Stimulated activated CD4-positive, alpha-beta T cell treated with anti-CD3 and anti-CD28 coated beads, TNF-alpha, amount 100 ng/mL, for 4 hours (primary cell): ENCODE measurements at regions not wholly inside any gene's neighbourhood (a gene's known extent, or its start where the extent isn't known, plus 50 kb on each side); places are given as distances from the start of the nearest gene placed in this dataset.

Source experiments
- DNase-seq, 3 experiments: peaks; one replicate each; pipeline ENCODE4 v3.0.0-alpha.2; 2020; ENCODE audit warnings: low read depth in 3 of 3

DNA sequence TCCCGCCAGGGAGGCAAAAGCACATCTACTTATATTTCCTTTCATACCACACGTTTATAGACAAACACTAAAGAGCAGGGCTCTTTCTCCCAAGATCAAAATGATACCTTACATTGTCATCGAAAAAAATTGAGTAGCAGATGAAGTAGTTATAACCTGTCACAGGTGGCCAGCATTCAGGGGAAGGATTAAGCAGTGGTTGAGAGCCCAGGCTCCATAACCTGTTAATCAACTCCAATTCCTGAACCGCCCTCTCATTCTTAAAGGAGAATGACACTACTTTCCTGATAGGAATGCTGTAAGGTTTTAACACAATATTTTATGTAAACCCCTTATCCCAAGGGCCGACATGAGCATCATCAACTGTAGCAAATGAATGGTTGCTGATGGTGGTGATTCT lies 268.9 kb upstream of the KCNIP4 start:
- DNase-seq: no peak

DNA sequence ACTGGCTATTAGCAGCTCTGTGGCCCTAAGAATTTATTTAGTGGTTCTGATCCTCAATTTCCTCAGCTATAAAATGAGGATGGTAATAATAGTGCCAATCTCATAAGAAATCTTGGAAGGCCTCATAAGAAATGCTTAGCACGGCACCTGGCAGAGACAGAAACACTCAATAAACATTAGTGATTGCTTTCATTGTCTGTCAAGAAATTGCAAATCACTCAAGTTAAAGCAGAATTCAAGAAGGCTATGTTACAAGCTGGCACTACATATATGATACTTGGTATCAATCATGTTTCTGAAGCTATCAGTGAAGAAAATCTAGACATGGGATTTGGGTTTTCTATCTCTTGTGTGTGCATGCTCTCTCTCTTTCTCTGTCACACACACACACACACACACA lies 267.7 kb upstream of the KCNIP4 start:
- no peak for DNase-seq

DNA sequence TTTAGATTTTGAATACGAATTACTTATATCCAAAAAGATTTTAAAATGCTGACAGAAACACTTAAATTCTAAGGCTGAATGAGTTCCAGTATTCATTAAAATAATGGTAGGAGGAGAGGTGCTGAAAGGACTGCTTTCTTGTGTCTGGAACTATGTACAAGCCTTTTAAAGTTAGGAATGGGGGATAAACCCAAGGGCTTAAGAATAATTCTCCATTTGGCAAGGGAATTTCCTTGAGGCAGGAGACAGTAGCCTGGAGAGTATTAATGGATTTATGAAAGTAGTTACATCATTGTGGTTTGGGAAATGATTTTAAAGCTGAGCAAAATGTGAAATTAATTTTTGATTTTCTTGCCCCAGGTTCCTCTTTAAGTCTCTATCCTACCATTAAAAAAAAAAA lies 266.5 kb upstream of the KCNIP4 start:
- no peak for DNase-seq

DNA sequence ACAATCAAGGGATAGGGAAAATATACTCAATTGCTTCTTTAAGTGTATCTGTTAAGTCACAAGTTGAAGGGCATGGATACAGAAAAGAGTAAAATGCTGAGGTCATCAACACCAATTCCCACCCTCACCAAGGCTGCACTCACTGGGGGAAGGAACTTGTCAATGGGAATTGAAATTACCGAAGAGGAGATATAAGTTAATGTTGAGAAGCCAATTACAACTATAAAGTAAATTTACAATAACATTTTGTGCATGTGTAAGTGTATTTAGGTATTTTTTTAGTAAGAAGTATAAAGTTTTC lies 255.1 kb upstream of the KCNIP4 start:
- no peak for DNase-seq

DNA sequence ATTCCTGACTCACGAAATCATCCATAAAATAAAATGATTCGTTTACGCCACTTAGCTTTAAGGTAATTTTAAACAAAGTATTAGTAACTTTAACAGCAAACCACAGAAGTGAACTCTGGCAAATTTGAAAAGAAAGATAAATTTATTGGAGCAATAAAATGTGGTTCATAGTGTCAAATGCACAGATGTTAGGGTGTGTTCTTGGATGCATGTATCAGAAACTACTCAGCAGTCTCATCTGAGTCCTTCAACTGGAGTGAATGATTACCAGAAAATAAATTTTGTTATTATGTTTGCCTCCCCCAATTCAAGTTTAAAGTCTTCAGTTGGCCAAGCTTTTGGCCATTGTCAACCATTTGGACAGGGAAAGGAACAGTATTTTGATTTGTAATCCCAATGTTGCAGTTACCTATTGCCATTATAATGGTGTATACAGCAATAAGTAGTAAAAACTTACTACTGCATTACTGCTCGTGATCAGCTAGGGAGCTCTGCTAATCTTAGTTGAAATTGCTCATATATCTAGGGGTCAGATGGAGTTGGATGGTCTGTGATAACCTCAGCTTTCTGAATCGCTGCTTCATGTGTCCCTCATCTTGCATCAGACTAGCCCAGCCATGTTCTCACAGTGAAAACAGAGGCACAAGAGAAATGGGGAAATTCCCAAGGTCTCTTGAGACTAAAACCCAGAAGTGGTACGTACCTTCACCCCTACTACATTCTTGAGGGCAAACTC lies 254.6 kb upstream of the KCNIP4 start:
- no peak for DNase-seq

DNA sequence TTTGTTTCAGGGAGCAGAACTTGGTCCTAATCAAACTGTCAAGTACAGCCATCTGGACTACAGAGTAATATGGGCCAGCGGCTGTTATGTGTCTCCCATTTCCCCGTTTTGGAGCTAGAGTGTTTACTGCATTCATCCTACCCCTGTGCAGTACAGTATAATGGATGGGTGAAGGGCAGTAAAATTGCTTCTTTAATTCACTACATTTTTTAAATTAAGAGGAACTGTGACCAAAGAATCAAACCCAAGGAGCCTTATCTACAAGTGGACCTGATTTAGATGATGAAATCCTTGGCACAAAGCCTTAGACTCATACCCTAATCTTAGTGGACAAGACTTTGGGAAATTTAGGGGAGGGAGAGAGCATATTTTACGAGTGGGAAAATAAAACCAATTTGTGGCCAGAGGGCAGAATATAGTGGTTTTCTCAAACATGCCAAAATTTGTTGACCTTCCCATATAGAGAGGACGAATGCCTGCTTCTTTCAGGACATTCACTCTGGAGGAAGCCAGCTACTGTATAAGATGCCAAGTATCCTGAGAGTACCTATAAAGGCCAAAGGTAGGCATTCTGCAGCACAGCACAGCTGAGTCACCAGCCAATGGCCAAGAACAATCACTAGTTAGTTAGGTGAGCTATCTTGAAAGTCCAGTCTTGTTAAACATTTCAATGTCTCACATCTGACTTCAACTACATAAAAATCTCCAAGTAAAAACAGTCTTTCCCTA lies 253.8 kb upstream of the KCNIP4 start:
- no peak for DNase-seq

DNA sequence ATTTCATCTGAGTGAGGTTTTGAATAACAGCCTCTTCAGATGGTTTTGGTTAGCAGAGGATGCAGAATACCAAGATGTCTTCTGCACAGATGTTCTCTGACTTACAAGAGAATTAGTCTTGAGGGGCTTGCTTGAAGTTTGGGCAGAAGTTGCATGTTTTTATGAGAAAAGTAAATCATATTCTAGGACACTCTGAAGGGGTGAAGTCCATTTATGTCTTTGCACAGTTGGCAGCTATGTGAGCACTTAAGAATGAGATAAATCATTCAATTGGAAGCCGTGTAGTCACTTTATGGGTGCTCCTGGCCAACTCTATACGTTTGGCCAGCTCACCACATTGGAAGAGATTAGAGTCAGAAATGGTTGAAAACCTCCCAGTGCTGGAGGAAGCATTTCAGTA lies 252.7 kb upstream of the KCNIP4 start:
- DNase-seq: no peak

DNA sequence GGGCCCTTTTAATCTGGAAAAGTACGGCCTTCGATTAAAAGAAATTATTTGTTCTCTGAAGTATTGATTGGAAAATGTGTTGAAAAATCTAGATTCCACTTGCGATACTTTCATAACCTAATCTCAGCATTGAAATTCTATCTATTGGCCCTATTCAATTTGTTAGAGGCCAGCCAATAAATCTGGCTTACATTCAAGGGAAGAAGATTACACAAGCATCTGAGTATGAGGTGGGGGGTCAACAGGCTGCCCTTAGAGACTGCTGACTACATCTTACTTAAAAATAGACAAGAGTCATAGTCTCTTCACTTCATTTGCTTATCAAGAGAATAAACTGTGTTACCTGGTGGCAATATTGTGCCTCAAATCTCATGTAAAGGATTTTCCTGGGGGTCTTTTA lies 248.0 kb upstream of the KCNIP4 start:
- no peak for DNase-seq

DNA sequence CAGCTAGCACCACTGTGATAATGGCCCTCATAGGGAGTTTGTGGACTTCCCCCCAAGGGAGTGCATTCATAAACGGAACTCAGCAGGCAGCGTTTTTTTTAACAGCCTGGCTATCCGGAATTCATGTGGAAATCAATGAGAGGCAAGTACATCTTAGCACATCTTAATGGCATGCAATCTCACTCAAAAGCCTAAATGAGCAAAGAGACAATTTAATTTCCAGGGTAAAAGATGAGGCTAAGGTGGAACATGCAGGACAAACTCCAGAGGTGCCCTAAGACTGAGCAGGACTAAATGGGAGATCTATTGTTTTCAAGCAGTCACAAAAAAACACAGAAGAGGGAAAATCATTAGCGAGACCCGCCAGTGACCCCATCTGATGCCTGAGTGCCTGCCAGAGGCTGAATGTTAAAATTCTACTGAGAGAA lies 243.5 kb upstream of the KCNIP4 start:
- no peak for DNase-seq

DNA sequence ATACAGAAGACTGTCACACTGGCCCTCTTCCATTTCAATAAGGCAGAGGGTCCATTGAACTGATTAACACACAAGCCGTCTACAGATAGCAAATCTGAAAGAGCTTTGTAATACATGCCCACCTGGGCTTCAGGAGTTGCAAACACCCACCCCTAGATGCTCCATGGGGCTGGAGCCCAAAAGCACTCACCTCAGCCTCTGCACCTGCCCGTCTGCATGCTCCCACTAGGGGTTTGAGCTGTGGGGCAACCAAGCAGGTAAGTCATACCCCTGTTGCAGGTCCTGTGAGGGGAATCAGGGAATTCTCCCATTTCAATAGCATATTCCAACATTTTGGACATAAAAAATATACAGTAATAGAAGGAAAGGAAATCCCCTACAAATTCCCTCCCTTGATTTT lies 243.0 kb upstream of the KCNIP4 start:
- no peak for DNase-seq

DNA sequence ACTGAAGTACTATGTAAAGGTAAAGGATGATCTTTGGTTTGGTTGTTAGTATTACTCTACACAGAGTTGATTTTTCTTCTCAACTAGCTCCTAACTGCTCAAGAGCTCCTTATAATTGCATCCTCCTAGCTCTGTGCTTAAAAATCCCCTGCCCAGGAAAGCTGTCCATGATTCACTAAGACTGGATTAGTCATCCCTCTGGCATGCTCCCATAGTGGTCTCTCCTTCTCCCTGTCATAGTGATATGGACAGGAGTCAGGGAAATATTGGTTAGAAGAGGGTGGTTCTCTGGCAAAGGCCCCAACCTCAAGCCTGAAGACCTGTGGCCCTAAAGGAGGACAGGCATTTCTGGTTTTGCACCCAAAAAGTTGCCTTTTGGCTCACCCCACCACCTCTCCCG lies 242.3 kb upstream of the KCNIP4 start:
- DNase-seq: no peak

DNA sequence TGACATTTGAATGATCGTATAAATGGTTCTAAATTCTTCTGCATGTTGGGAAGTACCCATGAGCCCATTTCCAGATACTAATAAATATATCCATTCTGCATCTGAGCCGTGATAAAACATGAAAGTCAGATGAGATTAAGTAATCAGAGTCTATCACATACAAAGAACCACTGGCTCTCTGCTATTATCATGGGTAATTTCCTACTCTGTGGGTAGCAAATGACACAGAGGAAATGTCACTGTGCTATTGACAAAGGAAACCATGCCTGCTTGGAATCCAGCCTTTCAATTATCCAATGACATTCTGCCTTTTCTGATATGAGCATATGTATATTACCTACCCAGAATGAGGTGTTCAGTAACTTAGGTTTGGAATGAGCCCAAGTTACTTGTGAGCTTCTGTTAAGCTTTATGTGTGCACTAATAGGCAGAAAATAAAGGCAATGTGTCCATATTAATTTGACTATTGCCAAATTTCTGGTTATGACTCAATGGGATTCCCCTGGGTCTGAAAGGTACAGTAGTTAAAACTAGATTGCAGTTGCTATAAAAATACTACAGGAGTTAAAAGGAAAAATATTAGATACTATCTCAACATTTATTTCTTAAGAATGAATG lies 238.7 kb upstream of the KCNIP4 start:
- DNase-seq: no peak

DNA sequence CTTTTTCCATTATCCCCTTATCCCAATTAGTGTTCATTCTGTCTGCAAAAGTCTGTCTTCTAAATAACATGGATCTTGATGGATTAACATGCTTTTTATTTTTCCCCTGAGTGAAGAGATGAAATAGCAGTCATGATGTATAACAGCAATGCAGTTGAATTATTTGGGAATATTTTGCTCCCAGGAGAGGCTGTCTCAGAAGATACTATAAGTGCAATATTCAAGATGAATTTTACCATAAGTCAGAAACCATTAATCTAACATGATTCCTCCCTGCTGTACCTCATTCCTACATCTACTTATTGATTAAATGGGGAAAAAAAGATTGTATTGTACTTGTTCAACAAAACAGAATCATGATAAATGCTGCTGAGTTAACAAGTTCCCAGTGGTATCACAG lies 233.2 kb upstream of the KCNIP4 start:
- no peak for DNase-seq

DNA sequence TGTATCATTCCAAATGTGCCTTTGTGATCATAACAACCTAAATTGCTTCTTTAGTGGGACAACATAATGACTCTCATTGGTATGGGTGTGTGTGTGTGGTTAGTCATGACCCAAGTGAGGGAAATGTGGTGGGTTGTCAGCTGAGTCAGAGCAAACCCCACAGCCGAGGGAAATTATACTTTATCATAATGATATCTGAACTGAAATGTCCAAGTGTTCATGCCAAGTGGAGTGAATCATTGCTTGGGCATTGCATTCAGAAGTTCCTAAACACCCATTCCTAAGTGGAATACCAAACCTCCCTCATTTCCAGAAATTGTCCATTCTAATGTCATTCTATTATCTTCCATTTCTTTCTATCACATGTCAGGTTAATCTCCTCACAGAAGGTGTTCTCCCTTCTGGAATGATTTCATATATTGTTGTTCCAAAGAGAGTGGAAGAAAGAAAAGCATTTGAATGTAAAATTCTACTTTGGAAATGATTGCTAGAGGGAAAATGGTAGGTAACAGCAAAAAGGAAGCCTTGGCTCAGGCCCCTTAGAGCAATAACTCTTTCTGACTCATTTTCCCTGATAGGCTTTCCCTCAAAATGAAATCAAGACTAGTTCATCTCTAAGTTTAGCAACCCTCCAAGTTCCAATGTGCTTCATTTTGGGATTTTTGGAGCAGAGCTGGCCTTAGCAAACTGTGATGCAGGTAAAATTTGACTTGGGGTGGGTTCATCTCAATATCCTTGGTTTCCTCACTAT lies 230.7 kb upstream of the KCNIP4 start:
- DNase-seq: no peak

DNA sequence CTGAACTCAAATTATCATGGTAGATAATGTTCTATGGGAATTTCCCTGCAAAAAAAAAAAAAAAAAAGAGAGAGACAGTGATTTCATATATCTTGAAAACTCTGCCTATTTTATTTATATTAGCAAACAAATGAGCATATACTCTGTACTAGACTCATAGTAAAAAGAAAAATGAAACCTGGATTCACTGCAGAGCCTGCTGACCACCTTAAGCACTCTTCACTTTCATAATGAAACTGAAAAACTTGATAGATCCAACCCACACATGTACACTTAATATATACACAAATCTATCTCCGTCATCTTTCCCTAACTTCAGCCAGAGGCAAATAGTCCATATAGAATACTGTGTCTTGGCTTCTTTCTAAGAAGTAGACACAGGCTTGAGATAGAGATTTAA lies 226.1 kb upstream of the KCNIP4 start:
- no peak for DNase-seq

DNA sequence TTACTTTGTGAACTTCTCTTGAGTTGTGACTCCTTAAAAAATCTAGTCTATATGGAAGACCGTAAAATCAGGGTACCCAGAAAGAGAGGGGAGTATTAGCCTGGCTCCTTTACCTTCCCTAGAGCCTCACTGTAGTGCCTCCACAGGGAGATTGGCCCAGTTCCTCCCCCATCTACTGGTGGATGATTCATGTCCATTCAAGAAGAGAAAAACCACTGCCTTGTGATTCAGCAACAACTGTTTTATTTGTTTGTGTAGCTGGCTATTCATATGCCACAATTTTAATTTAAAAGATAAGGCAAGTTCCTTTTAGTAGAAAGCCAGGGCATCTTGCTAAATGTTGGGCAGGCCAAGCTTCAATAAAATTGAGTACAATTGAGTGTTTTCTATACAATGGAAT lies 221.8 kb upstream of the KCNIP4 start:
- no peak for DNase-seq

DNA sequence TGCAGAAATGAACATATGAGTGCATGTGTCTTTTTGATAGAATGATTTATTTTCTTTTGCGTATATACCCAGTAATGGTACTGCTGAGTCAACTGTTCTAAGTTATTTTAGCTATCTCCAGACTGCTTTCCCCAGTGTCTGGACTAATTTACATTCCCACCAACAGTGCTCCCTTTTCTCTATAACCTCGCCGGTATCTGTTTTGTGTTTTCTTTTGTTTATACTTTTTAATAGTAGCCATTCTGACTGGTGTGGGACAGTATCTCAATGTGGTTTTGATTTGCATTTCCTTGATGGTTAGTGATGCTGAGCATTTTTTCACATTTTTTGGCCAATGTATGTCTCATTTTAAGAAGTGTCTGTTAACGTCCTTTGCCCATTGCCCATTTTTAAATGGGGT lies 218.6 kb upstream of the KCNIP4 start:
- DNase-seq: no peak

DNA sequence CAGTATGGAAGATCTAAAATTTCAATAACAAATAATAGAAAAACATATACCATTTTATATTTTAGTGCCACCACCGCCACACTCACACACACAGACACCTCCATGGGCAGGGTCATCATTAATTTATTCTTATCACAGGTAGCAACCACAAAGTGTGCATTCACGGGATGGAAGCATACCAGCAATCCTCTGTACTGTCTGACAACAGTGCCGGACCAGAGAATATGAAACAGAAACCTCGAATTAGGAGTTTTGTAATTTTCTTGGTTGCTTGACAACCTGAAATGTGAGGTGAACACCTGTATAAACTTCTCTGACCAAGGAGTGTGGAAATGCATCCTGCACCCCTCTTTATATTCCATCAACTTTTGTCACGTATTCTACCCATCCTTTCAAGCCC lies 213.9 kb upstream of the KCNIP4 start:
- DNase-seq: no peak

DNA sequence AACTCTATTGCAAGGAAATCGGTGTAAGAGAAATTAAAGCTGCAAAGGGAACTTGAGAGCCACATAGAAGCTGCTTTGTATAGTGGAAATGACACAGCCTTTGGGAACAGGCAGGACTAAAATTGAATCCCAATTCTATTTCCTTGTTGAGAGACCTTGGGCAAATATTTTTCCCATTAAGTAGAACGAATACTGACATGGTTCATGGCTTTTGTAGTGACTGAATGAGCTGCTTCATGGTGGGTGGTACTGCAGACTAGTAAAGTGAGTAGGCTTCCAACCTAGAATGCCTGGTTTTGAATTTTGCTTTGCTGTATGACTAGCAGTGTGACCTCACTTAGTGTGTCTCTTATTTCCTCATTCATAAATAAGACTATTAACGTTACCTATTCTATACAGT lies 182.2 kb upstream of the KCNIP4 start:
- DNase-seq: no peak

DNA sequence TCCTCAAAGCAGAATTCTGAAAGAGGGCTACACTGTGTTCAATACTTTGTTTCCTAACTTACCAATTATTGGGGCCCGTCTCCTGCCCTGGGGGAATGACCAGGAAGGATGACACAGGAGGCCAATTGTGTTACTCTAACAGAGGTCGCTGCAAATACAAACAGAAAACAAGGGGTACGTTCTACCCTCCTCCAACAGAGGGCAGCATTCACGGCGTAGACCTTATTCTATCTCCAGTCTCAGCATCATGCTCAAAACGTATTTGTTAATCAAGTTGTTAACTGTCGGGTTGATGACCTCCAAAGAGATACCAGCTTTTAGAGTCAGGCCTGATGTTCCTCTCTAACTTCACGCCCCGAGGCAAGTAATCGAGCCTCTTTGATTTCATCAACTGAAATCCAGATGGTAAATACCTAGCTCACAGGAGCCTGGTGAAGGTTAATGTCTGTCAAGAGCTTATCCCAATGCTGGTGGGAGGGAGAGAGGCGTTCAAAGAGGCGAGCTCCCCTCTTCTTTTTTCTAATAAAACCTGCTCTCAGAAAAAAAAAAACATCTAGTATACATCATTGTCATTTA lies 181.0 kb upstream of the KCNIP4 start:
- no peak for DNase-seq

DNA sequence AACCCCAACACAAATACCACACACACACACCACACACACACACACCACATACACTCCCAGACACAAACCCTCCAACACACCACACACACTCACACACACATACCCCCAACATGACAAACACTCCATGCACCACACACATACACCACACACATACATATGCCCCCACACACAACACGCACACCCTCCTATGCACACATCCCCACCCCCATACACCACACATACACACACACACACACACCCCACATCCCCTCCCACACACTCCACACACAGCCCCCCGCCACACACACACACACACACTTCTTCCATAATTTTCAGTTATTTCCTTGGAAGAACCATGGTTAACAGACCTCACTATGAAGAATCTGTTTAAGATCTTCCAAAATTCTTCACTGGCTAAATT lies 173.5 kb upstream of the KCNIP4 start:
- DNase-seq: no peak

DNA sequence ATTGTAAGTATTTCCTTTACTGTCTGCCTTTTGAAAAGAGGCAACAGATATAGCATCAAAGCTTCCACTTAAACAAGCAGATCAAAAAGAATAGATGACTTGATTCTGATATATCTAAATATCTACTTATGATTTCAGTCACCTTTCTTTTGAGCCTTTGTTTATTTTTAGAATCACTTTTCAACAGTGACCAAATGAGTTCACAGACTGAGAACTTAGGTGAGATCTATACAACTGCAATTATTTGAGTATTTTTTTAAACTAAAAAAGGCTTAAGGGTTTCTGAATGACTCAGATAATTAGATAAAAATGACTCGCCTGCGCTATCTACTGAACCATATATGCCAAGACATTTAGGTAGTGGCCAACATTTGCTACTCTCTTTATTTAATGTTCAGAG lies 166.7 kb upstream of the KCNIP4 start:
- DNase-seq: no peak
